Choroid plexus epithelial cell (primary cell): ENCODE measurements at regions not wholly inside any gene's neighbourhood (a gene's known extent, or its start where the extent isn't known, plus 50 kb on each side); places are given as distances from the start of the nearest gene placed in this dataset.

ENCODE experiments used
- DNase-seq: peaks from one replicate; pipeline ENCODE4 v3.0.0-alpha.2; 2010; ENCODE audit warnings: low read depth
- H3K4me3 ChIP-seq: 2 replicates; pipeline ENCODE4 v1.5.1; 2011; ENCODE audit warnings: low read depth, mild to moderate bottlenecking, control low read depth, low read length, moderate library complexity
- CTCF ChIP-seq: conservative IDR thresholded peaks from 2 replicates; pipeline ENCODE4 v1.5.1; 2011; ENCODE audit warnings: low read depth, mild to moderate bottlenecking, control low read depth, inconsistent platforms, low read length, moderate library complexity

GRCh38 chr4:136680761-136681160 is 851.5 kb downstream of the PCDH18 start:
- no peak overlapping the region for H3K4me3 ChIP-seq
- TF ChIP-seq CTCF = no peak
- DNase-seq = no peak

GRCh38 chr4:136680271-136680670 is 852.0 kb downstream of the PCDH18 start:
- H3K4me3 ChIP-seq = no peak overlapping the region
- TF ChIP-seq CTCF = no peak
- no peak for DNase-seq

GRCh38 chr4:136670265-136670664 is 862.0 kb downstream of the PCDH18 start:
- TF ChIP-seq CTCF = no peak
- no peak for DNase-seq
- H3K4me3 ChIP-seq = no peak overlapping the region

GRCh38 chr4:136664988-136665387 is 867.3 kb downstream of the PCDH18 start:
- TF ChIP-seq CTCF = no peak
- peak; percentile 41 for DNase-seq
- no peak overlapping the region for H3K4me3 ChIP-seq

- H3K4me3 ChIP-seq = no peak overlapping the region
- TF ChIP-seq CTCF = no peak
Observed at GRCh38 chr4:136662539-136662938, 869.8 kb downstream of the PCDH18 start.

GRCh38 chr4:136653640-136654406 is 878.5 kb downstream of the PCDH18 start:
- TF ChIP-seq CTCF = no peak
- no peak for DNase-seq

More at GRCh38 chr4:136662539-136662938, 869.8 kb downstream of the PCDH18 start:
- DNase-seq = no peak

GRCh38 chr4:136651932-136652331 is 880.4 kb downstream of the PCDH18 start:
- peak; percentile 52 for DNase-seq
- TF ChIP-seq CTCF = no peak
- H3K4me3 ChIP-seq = no peak overlapping the region

More at GRCh38 chr4:136653640-136654406, 878.5 kb downstream of the PCDH18 start:
- H3K4me3 ChIP-seq = no peak overlapping the region
